B cell (primary cell): ENCODE measurements at regions not wholly inside any gene's neighbourhood (a gene's known extent, or its start where the extent isn't known, plus 50 kb on each side); places are given as distances from the start of the nearest gene placed in this dataset.

Experiments
- ATAC-seq: fragments of 200-7000 bp; cut with Tn5 transposase; one replicate; pipeline ENCODE4 v1.10.0; 2021; ENCODE audit warnings: low read depth, mild to moderate bottlenecking, moderate number of reproducible peaks, moderate library complexity
- CTCF ChIA-PET: fragments of 350-600 bp; sonication (Branson Sonifier 250); formaldehyde crosslinking; loops from one replicate; lab custom pipeline; 2021; ENCODE audit warnings: antibody characterized with exemption, inconsistent platforms; lab: Charles Lee
- POLR2A ChIA-PET: fragments of 350-600 bp; sonication (Branson Sonifier 250); formaldehyde crosslinking; loops from one replicate; lab custom pipeline; 2021; ENCODE audit warnings: antibody characterized with exemption; lab: Charles Lee
- DNase-seq: peaks from one replicate; pipeline ENCODE4 v3.0.0; 2013
- H2AFZ ChIP-seq: 2 replicates; pipeline ENCODE4 v1.6.1; 2012; ENCODE audit warnings: mild to moderate bottlenecking, low read depth, low read length; ENCODE audit not compliant: insufficient read depth, poor library complexity, severe bottlenecking
- H3K27ac ChIP-seq, 2 donors: 1 replicate in 1 of 2; 2 replicates in 1 of 2; pipeline ENCODE4 v1.5.1; 2012 to 2013; ENCODE audit warnings: low read length in 2 of 2, mild to moderate bottlenecking in 2 of 2, moderate library complexity in 1 of 2
- H3K27me3 ChIP-seq, 4 experiments: fragments of 200-600 bp in 1 of 4; sonication (generic) in 1 of 4; replicated peaks in 1 of 4; 1 replicate in 2 of 4; 2 replicates in 2 of 4; pipeline versions ENCODE4 v1.6.1 to v1.7.0; 2013 to 2016; ENCODE audit warnings: low read length in 3 of 4, mild to moderate bottlenecking in 2 of 4, mixed read lengths in 1 of 4, moderate library complexity in 1 of 4; ENCODE audit not compliant: insufficient read depth in 4 of 4, control insufficient read depth in 3 of 4; ENCODE audit errors: control extremely low read depth in 1 of 4
- H3K36me3 ChIP-seq, 2 experiments: replicated peaks in 1 of 2; 1 replicate in 1 of 2; 2 replicates in 1 of 2; pipeline versions ENCODE4 v1.6.1 to v1.7.1; 2013; ENCODE audit warnings: low read length in 1 of 2; ENCODE audit not compliant: insufficient read depth in 2 of 2, control insufficient read depth in 1 of 2; ENCODE audit errors: control extremely low read depth in 1 of 2, extremely low read depth in 1 of 2
- H3K4me1 ChIP-seq, 2 donors: fragments of 200-600 bp in 1 of 2; sonication (generic) in 1 of 2; 1 replicate in 1 of 2; 2 replicates in 1 of 2; pipeline versions ENCODE4 v1.5.1 to v1.6.1; 2013 to 2017; ENCODE audit warnings: low read length in 2 of 2; ENCODE audit not compliant: control insufficient read depth in 2 of 2, insufficient read depth in 2 of 2
- H3K4me2 ChIP-seq: replicated peaks from 2 replicates; pipeline ENCODE3; 2012; ENCODE audit warnings: mild to moderate bottlenecking, low read depth, low read length; ENCODE audit not compliant: poor library complexity, severe bottlenecking
- H3K4me3 ChIP-seq, 5 experiments: fragments of 200-600 bp in 1 of 5; sonication (generic) in 1 of 5; 1 replicate in 3 of 5; 2 replicates in 2 of 5; pipeline versions ENCODE4 v1.5.1 to v1.7.0; 2011 to 2016; ENCODE audit warnings: low read length in 4 of 5, mild to moderate bottlenecking in 4 of 5, low read depth in 2 of 5, control low read depth in 1 of 5, moderate library complexity in 1 of 5; ENCODE audit not compliant: insufficient read depth in 1 of 5; ENCODE audit errors: control extremely low read depth in 1 of 5, extremely low read depth in 1 of 5
- H3K79me2 ChIP-seq: fragments of 200-600 bp; sonication (generic); one replicate; pipeline ENCODE4 v1.6.0; 2016; ENCODE audit warnings: low read length; ENCODE audit not compliant: control insufficient read depth, insufficient read depth
- H3K9ac ChIP-seq: fragments of 200-600 bp; sonication (generic); 2 replicates; pipeline ENCODE4 v1.6.1; 2017; ENCODE audit warnings: mild to moderate bottlenecking, low read length, moderate library complexity
- H3K9me3 ChIP-seq, 3 donors: one replicate each; pipeline versions ENCODE4 v1.6.1 to v1.7.1; 2013; ENCODE audit warnings: low read length in 2 of 3; ENCODE audit not compliant: control insufficient read depth in 2 of 3, insufficient read depth in 1 of 3; ENCODE audit errors: control extremely low read depth in 1 of 3
- H4K20me1 ChIP-seq: 2 replicates; pipeline ENCODE4 v1.6.0; 2012; ENCODE audit warnings: mild to moderate bottlenecking, low read length; ENCODE audit not compliant: insufficient read depth, control insufficient read depth, poor library complexity, severe bottlenecking
- H3K27ac Mint-ChIP-seq: one replicate; pipeline ENCODE4 v1.8.0; 2021; ENCODE audit warnings: mixed read lengths
- H3K27me3 Mint-ChIP-seq: one replicate; pipeline ENCODE4 v1.8.0; 2021; ENCODE audit warnings: mixed read lengths
- H3K4me1 Mint-ChIP-seq: one replicate; pipeline ENCODE4 v1.8.0; 2021; ENCODE audit warnings: mixed read lengths
- H3K4me3 Mint-ChIP-seq: one replicate; pipeline ENCODE4 v1.8.0; 2021; ENCODE audit warnings: mixed read lengths
- H3K9me3 Mint-ChIP-seq: one replicate; pipeline ENCODE4 v1.8.0; 2022; ENCODE audit warnings: mixed read lengths; ENCODE audit not compliant: insufficient read depth
- EZH2 ChIP-seq: IDR thresholded peaks from 2 replicates; pipeline ENCODE4 v1.6.1; 2012; ENCODE audit warnings: borderline replicate concordance, low read depth, mild to moderate bottlenecking, moderate library complexity, low read length; ENCODE audit not compliant: insufficient read depth, poor library complexity, severe bottlenecking
- WGBS: methylation state at CpG from one replicate; pipeline ENCODE4 v1.1.5; 2013; ENCODE audit warnings: missing lambda C conversion rate; ENCODE audit not compliant: insufficient coverage; 5-methylcytosine and 5-hydroxymethylcytosine counted together
- intact Hi-C: fragments of 100-400 bp; cut with micrococcal nuclease; formaldehyde crosslinking; loops from one replicate; pipeline ENCODE4 v1.10.0; 2022
- TF ChIP-seq, protein P1 (sequence below): fragments of 200-600 bp; IDR thresholded peaks from one replicate; pipeline ENCODE4 v1.8.0; 2022; ENCODE audit warnings: antibody characterized with exemption, mild to moderate bottlenecking

DNA sequence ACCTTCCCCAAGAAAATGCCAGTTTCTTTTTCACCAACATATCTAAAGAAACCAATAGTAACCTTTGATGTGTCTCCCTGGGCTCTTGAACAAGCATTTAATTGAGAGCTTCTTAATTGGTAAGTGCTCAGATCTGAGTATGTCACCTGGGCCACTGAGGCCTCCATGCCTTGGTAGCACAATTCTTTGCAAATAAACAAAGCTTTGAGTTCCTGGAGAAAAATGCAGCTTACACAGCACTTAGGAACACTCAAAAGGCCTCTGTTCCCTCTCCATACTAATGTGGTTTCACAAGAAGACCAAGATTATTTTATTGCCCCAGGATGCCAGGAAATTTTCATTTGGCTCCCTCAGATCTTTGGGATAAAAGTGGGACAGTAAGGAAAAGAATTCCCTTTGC, 217.6 kb upstream of the CEP162 start:
- H2AFZ ChIP-seq = no peak overlapping the region
- no peaks in the 10 kb centered on the region for H3K27me3 ChIP-seq
- intact Hi-C loops = no loop called here
- no peaks in the 10 kb centered on the region for H3K4me1 ChIP-seq
- CTCF ChIA-PET = no interaction called here
- no peak for DNase-seq
- no peaks in the 10 kb centered on the region for H3K9me3 ChIP-seq
- Mint-ChIP-seq H3K27me3 (no peaks in the 10 kb centered on the region), H3K4me1 (no peaks in the 10 kb centered on the region), H3K9me3 (no peaks in the 10 kb centered on the region), H3K4me3 (no peak overlapping the region), H3K27ac (no peak overlapping the region)
- POLR2A ChIA-PET = no interaction called here
- no peak overlapping the region for H3K4me3 ChIP-seq
- TF ChIP-seq EZH2 = no peak
- TF ChIP-seq, protein P1, sequence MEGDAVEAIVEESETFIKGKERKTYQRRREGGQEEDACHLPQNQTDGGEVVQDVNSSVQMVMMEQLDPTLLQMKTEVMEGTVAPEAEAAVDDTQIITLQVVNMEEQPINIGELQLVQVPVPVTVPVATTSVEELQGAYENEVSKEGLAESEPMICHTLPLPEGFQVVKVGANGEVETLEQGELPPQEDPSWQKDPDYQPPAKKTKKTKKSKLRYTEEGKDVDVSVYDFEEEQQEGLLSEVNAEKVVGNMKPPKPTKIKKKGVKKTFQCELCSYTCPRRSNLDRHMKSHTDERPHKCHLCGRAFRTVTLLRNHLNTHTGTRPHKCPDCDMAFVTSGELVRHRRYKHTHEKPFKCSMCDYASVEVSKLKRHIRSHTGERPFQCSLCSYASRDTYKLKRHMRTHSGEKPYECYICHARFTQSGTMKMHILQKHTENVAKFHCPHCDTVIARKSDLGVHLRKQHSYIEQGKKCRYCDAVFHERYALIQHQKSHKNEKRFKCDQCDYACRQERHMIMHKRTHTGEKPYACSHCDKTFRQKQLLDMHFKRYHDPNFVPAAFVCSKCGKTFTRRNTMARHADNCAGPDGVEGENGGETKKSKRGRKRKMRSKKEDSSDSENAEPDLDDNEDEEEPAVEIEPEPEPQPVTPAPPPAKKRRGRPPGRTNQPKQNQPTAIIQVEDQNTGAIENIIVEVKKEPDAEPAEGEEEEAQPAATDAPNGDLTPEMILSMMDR = no peak
- no peaks in the 10 kb centered on the region for H4K20me1 ChIP-seq
- no peaks in the 10 kb centered on the region for H3K79me2 ChIP-seq
- H3K4me2 ChIP-seq = no peak overlapping the region
- no peaks in the 10 kb centered on the region for H3K36me3 ChIP-seq
- ATAC-seq = no peak
- H3K9ac ChIP-seq = no peak overlapping the region
- H3K27ac ChIP-seq = no peak overlapping the region

- Histone ChIP-seq H3K36me3 (no peaks in the 10 kb centered on the region), H3K27me3 (no peaks in the 10 kb centered on the region), H3K4me3 (no peak overlapping the region), H3K9me3 (no peaks in the 10 kb centered on the region), H3K27ac (no peak overlapping the region), H3K4me2 (no peak overlapping the region), H4K20me1 (no peaks in the 10 kb centered on the region), H3K79me2 (no peaks in the 10 kb centered on the region), H3K4me1 (no peaks in the 10 kb centered on the region), H2AFZ (no peak overlapping the region), H3K9ac (no peak overlapping the region)
- Mint-ChIP-seq H3K27me3 (no peaks in the 10 kb centered on the region), H3K4me3 (no peak overlapping the region), H3K9me3 (no peaks in the 10 kb centered on the region), H3K4me1 (no peaks in the 10 kb centered on the region), H3K27ac (no peak overlapping the region)
- no peak for DNase-seq
- intact Hi-C loops = no loop called here
- no peak for TF ChIP-seq EZH2
- TF ChIP-seq, protein P1 = no peak
- whole genome bisulfite sequencing = no CpG with 5 or more reads among the region's 3 CpGs
- ChIA-PET CTCF (no interaction called here), POLR2A (no interaction called here)
- ATAC-seq = no peak
Observed at GRCh38 chr6:84442208-84442607, 214.8 kb upstream of the CEP162 start.
